ENCODE measurements at regions not wholly inside any gene's neighbourhood (a gene's known extent, or its start where the extent isn't known, plus 50 kb on each side); places are given as distances from the start of the nearest gene placed in this dataset.

DNA sequence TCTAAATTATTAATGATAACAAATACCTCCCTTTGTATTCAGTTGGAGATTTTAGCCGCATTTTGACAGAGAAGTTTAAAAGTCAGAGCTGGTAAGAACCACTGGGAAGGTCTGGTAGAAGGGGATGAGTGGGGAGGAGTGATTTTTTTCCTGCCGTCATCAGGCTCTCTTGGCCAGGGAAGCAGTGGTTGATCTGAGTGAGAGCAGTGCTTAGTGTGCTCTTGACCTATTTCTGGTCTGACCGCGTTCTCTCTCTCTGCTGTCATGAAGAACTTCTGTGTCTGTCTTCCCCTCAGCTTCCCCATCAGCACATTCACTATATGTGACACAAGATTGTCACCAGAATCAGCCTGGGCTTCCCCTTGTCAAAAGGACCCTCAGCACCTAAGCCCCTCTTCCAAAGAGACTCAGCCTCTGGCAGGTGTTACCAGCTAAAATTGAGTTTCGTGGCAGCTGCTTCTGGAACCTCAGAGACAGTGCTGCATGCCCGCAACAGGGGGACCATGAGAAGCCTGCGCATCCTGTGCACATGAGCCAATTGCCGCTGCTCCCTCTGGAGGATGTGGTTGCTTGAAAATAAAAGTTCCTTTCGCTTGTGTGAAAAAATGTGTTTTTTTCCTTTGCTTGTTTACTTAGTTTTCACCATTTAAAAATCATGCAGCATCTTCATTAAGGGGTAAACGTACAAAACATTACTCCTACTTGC lies 268.9 kb downstream of the C4orf33 start:
- TF ChIP-seq, protein P1, sequence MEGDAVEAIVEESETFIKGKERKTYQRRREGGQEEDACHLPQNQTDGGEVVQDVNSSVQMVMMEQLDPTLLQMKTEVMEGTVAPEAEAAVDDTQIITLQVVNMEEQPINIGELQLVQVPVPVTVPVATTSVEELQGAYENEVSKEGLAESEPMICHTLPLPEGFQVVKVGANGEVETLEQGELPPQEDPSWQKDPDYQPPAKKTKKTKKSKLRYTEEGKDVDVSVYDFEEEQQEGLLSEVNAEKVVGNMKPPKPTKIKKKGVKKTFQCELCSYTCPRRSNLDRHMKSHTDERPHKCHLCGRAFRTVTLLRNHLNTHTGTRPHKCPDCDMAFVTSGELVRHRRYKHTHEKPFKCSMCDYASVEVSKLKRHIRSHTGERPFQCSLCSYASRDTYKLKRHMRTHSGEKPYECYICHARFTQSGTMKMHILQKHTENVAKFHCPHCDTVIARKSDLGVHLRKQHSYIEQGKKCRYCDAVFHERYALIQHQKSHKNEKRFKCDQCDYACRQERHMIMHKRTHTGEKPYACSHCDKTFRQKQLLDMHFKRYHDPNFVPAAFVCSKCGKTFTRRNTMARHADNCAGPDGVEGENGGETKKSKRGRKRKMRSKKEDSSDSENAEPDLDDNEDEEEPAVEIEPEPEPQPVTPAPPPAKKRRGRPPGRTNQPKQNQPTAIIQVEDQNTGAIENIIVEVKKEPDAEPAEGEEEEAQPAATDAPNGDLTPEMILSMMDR (IDR thresholded peaks at IDR 0.05; ENCODE audit: insufficient read depth, low read depth, low read length, missing control alignments): no peak
- H3K4me3 ChIP-seq (ENCODE audit: low read depth, low read length): no peak overlapping the region
- DNase-seq (ENCODE audit: low read depth): peak; percentile 3

GRCh38 chr4:129369361-129370010 lies 273.5 kb downstream of the C4orf33 start:
- no peak overlapping the region for H3K4me3 ChIP-seq (ENCODE audit: low read depth, low read length)
- no peak for DNase-seq (ENCODE audit: low read depth)
- TF ChIP-seq, protein P1 (IDR thresholded peaks at IDR 0.05; ENCODE audit: insufficient read depth, low read depth, low read length, missing control alignments): no peak

- no peak for DNase-seq (ENCODE audit: low read depth)
- H3K4me3 ChIP-seq (ENCODE audit: low read depth, low read length): no peak overlapping the region
- TF ChIP-seq, protein P1 (IDR thresholded peaks at IDR 0.05; ENCODE audit: insufficient read depth, low read depth, low read length, missing control alignments): no peak
Measured at GRCh38 chr4:129371065-129371464, 275.1 kb downstream of the C4orf33 start.

- no peak for DNase-seq (ENCODE audit: low read depth)
- TF ChIP-seq, protein P1 (IDR thresholded peaks at IDR 0.05; ENCODE audit: insufficient read depth, low read depth, low read length, missing control alignments): no peak
- H3K4me3 ChIP-seq (ENCODE audit: low read depth, low read length): no peak overlapping the region
Measured at GRCh38 chr4:129371926-129372325, 276.0 kb downstream of the C4orf33 start.

GRCh38 chr4:129377131-129377845 lies 281.3 kb downstream of the C4orf33 start:
- DNase-seq (ENCODE audit: low read depth): no peak
- TF ChIP-seq, protein P1 (IDR thresholded peaks at IDR 0.05; ENCODE audit: insufficient read depth, low read depth, low read length, missing control alignments): no peak
- no peak overlapping the region for H3K4me3 ChIP-seq (ENCODE audit: low read depth, low read length)

DNA sequence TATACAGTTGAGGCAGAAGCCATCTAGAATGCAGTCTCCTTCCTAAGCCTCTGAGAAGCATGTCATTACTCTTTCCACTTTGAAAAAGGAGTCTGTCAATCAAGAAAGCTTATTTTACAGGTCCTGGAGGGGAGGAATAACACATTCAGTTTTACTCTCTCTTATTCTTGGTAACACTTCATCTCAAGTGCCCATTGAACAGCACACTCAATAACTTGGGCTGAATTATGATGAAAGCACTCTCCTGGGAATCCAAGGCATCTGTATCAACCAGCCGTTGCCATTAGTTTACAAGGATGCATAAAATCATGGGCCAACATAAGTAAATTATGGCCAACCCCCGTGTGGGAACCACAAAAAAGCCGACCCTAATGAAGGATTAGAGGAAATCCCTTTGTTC lies 282.4 kb downstream of the C4orf33 start:
- TF ChIP-seq, protein P1 (IDR thresholded peaks at IDR 0.05; ENCODE audit: insufficient read depth, low read depth, low read length, missing control alignments): no peak
- no peak for DNase-seq (ENCODE audit: low read depth)
- H3K4me3 ChIP-seq (ENCODE audit: low read depth, low read length): no peak overlapping the region

Measured in GM12865 (cell line).